Stimulated activated CD8-positive, alpha-beta memory T cell treated with anti-CD3 and anti-CD28 coated beads, Interleukin-4, amount 100 ng/mL, for 48 hours (primary cell): ENCODE measurements at regions not wholly inside any gene's neighbourhood (a gene's known extent, or its start where the extent isn't known, plus 50 kb on each side); places are given as distances from the start of the nearest gene placed in this dataset.
"Not testable (repeated sequence)": the region's sequence is repeated elsewhere in the genome, so short reads cannot be mapped to it uniquely, and the experiment has no call there.

ENCODE experiments used
- DNase-seq: peaks from one replicate; pipeline ENCODE4 v3.0.0-alpha.2; 2020

GRCh38 chr4:138113819-138114400, 128.2 kb downstream of the SLC7A11 start:
- no peak for DNase-seq

GRCh38 chr4:138112890-138113289, 129.3 kb downstream of the SLC7A11 start:
- DNase-seq: not testable (repeated sequence)

- no peak for DNase-seq
Measured at GRCh38 chr4:138112389-138112788, 129.8 kb downstream of the SLC7A11 start.

GRCh38 chr4:138111462-138112000, 130.6 kb downstream of the SLC7A11 start:
- no peak for DNase-seq

- DNase-seq: no peak
Measured at GRCh38 chr4:138110815-138111214, 131.3 kb downstream of the SLC7A11 start.

- DNase-seq: no peak
Measured at GRCh38 chr4:138107023-138107422, 135.1 kb downstream of the SLC7A11 start.

- DNase-seq: no peak
Measured at GRCh38 chr4:138105331-138105730, 136.8 kb downstream of the SLC7A11 start.

GRCh38 chr4:138104284-138104680, 137.9 kb downstream of the SLC7A11 start:
- no peak for DNase-seq

- no peak for DNase-seq
Measured at GRCh38 chr4:138103597-138104283, 138.4 kb downstream of the SLC7A11 start.

- DNase-seq: no peak
Measured at GRCh38 chr4:138099385-138099784, 142.8 kb downstream of the SLC7A11 start.

- DNase-seq: no peak
Measured at GRCh38 chr4:138097912-138098600, 144.1 kb downstream of the SLC7A11 start.

GRCh38 chr4:138096384-138097062, 145.6 kb downstream of the SLC7A11 start:
- no peak for DNase-seq

GRCh38 chr4:138095378-138095777, 146.8 kb downstream of the SLC7A11 start:
- DNase-seq: no peak

- no peak for DNase-seq
Measured at GRCh38 chr4:138092060-138092459, 150.1 kb downstream of the SLC7A11 start.

GRCh38 chr4:138090918-138091676, 151.1 kb downstream of the SLC7A11 start:
- DNase-seq: no peak

- DNase-seq: peak; percentile 43
Measured at GRCh38 chr4:138090150-138090917, 151.8 kb downstream of the SLC7A11 start.

- DNase-seq: no peak
Measured at GRCh38 chr4:138088449-138089208, 153.5 kb downstream of the SLC7A11 start.

GRCh38 chr4:138087066-138087719, 155.0 kb downstream of the SLC7A11 start:
- DNase-seq: no peak

GRCh38 chr4:138086611-138087041, 155.5 kb downstream of the SLC7A11 start:
- DNase-seq: no peak

- no peak for DNase-seq
Measured at GRCh38 chr4:138085736-138086305, 156.3 kb downstream of the SLC7A11 start.
